Gastroesophageal sphincter (tissue), 3 donors: ENCODE measurements at regions not wholly inside any gene's neighbourhood (a gene's known extent, or its start where the extent isn't known, plus 50 kb on each side); places are given as distances from the start of the nearest gene placed in this dataset.

ENCODE experiments used
- CTCF ChIP-seq, 4 experiments: fragments of 200-600 bp in 2 of 4; fragments of 450-650 bp in 2 of 4; sonication (generic) in 1 of 4; IDR thresholded peaks; one replicate each; pipeline ENCODE4 v1.5.1; 2017 to 2019; ENCODE audit warnings: antibody characterized with exemption in 4 of 4, mild to moderate bottlenecking in 2 of 4, moderate library complexity in 2 of 4
- POLR2A ChIP-seq, 2 donors: fragments of 450-650 bp; IDR thresholded peaks; one replicate each; pipeline ENCODE4 v1.6.1; 2017; ENCODE audit warnings: antibody characterized with exemption in 2 of 2, mild to moderate bottlenecking in 2 of 2, moderate library complexity in 1 of 2
- POLR2AphosphoS5 ChIP-seq: sonication (generic); formaldehyde crosslinking; IDR thresholded peaks from one replicate; pipeline ENCODE4 v1.6.1; 2017; ENCODE audit warnings: antibody characterized with exemption

- no peak for TF ChIP-seq CTCF (IDR thresholded peaks at IDR 0.05)
- TF ChIP-seq POLR2A (IDR thresholded peaks at IDR 0.05): no peak
- no peak for TF ChIP-seq POLR2AphosphoS5
These were observed 69.7 kb upstream of the KCNJ6 start for GRCh38 chr21:37986000-37986399.
